ENCODE measurements at regions not wholly inside any gene's neighbourhood (a gene's known extent, or its start where the extent isn't known, plus 50 kb on each side); places are given as distances from the start of the nearest gene placed in this dataset.
"Not testable (repeated sequence)": the region's sequence is repeated elsewhere in the genome, so short reads cannot be mapped to it uniquely, and the experiment has no call there.

DNA sequence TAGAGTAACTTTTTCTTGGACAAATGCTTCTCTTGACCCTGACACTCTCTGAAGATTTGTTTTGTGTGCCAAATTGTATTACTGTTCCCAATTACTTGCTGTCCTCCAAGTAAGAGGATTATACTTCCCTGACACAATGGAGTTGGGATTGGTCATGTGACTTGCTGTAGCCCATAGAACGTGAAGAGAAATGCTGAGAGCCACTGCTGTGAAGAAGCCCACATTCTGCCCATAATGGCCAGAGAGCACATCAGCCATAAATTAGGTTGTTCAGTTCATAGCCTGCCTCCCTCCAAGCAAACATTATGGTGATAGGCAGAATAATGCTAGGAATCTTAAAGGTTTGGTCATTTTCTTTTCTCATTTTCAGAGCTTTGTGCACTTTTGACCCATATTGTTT, 198.9 kb downstream of the SPATA31A1 start:
- TF ChIP-seq, protein P1, sequence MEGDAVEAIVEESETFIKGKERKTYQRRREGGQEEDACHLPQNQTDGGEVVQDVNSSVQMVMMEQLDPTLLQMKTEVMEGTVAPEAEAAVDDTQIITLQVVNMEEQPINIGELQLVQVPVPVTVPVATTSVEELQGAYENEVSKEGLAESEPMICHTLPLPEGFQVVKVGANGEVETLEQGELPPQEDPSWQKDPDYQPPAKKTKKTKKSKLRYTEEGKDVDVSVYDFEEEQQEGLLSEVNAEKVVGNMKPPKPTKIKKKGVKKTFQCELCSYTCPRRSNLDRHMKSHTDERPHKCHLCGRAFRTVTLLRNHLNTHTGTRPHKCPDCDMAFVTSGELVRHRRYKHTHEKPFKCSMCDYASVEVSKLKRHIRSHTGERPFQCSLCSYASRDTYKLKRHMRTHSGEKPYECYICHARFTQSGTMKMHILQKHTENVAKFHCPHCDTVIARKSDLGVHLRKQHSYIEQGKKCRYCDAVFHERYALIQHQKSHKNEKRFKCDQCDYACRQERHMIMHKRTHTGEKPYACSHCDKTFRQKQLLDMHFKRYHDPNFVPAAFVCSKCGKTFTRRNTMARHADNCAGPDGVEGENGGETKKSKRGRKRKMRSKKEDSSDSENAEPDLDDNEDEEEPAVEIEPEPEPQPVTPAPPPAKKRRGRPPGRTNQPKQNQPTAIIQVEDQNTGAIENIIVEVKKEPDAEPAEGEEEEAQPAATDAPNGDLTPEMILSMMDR (IDR thresholded peaks at IDR 0.05) = not testable (repeated sequence)
- TF ChIP-seq POLR2A (IDR thresholded peaks at IDR 0.05) = not testable (repeated sequence)

Measured in gastroesophageal sphincter (tissue), 3 donors.